Activated CD8-positive, alpha-beta memory T cell treated with anti-CD3 and anti-CD28 coated beads, Interleukin-2, amount 50 U/mL, for 1 hour (primary cell): ENCODE measurements at regions not wholly inside any gene's neighbourhood (a gene's known extent, or its start where the extent isn't known, plus 50 kb on each side); places are given as distances from the start of the nearest gene placed in this dataset.

ENCODE experiments used
- DNase-seq: peaks from one replicate; pipeline ENCODE4 v3.0.0-alpha.2; 2020; ENCODE audit errors: extremely low read depth

DNA sequence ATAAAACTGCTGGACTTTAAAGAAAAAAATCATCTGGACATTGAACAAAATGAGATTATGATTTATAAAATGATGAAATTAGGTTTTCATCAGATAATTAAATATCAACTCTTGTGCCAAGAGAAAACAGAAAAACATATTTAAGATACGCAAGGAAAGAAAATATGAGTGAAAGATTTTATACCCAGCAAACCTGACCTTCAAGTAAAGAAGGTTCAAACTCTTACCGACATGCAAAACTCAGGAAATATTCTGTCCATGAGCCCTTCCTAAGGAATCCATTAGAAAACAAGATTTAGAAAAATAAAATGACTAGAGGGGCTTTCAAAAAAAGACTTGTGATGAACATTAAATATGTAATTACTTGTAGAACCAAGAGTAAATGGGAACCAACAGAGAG is 257.2 kb upstream of the ARID1B start:
- no peak for DNase-seq

DNA sequence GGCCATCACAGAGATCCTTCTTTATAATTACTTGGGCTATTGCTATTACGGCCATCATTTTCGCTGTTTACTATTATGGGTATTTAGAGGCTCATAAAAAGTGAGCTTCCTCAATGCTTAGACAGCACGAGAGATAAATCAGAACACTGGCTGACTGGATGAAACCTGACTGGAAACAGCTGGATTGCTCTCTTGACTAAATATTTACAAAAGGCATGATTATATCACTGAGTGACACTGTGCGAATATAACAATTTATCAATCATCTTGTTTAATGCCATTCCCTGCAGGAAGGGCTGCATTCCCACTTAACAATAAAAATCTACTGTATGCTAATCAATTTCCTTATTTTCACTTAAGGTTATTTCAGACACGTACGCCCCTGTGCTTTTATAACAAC is 260.1 kb upstream of the ARID1B start:
- no peak for DNase-seq

DNA sequence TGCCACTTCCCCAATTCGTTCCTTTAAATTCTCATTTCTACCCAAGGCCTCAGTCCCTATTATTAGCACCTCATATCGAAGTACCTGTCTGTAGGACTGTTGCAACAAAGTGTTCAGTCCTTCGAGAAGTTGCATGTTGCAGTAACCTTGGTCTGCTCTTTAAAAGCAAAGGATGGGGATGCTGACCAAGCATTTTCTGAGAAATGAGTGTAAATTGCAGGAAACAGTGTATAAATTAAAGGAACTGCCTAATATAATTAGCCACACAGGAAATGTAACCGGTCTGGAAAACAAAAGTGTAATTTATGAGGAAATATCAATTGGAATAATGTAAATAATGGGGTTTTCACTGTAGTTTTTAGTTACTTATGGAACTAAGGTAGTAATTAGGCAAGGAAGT is 261.9 kb upstream of the ARID1B start:
- no peak for DNase-seq

DNA sequence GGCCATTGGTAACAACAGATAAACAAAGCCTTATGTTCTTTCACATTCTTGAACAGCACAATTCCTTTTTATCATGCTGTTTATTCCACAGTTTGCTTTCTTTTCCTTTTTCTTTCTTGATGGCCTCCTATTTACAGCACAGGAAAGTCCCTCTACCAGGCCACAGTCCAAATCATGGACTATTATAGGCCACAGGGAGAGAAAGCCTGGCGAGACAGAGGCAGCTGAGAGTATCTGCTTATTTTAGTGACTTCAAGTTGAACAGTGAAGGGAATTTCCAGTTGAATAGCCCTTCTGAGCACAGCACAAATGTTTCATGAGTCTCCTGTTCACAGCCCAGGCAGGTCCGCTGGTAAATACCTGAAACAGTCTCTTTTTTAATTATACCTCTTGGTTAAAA is 263.7 kb upstream of the ARID1B start:
- DNase-seq = no peak

DNA sequence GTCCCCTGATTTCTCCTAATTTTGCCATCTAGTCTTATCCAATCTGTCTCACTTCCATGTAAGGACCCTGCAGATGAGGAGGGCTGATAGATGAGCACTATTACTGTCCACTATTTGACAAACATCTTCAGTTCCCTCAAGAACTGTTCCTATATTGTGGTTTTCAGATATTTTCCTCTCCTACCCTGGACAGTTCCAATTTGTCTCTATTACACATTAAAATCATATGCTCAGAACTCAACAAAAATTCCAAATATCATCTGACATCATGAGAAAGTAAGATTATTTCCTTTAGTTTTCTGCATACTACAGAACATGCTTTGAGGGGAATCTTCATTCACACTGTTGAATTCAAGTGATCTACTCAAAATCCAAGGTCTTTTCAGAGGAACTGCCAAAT is 265.6 kb upstream of the ARID1B start:
- DNase-seq = no peak

DNA sequence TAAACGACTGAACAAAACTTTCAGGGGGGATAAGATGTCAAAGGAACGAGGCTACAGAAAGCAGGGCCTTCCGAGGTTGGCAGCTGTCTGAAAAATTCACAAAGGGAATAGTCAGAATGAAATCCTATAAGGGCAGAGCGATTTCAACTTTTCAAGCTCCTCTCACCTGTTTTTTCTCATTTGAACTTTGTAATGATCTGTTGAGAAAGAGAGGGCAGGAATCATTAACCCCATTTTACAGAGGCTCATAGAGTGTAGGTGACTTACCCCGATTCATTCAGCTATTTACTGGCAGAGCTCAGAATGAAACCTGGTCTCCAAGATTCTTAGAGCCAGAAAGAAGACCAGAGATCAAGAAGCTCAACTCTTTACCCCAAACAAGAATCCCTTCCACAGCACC is 266.1 kb upstream of the ARID1B start:
- DNase-seq = no peak

DNA sequence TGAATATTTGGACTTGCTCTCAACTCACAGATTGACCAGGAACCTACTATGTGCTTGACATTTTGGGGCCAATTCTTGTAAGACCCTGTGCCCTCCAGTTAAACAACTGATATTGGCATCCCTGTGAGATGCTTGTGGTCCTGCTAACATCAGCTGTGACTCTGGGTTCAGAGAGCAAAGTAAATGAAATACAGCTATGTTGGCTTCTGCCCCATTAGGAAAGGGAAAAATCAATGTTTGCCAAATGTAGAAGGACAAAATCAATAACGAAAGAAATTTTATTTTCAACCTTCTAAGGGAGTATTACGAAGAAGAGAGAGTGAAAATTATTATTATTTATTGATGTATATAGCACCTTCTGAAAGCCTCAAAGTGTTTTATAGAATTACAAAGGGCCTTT is 266.9 kb upstream of the ARID1B start:
- DNase-seq = no peak

DNA sequence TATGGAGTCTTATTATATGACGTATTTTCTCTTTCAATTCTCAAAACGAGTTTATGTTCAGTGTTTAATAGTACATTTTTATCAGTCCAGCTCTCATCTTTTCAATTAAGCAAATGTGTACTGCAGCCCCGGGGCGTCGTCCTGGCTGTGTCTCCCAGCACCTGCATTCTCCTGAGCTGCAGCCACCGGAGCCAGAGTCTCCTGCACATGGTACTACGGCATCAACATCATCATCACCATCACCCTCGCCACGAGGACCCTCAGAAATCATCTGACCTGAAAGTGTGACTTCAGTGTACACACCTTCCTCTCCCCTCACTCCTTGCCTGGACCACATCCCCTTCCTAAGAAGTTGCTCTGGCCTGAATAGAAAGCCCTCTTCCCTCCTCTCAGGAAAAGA is 267.7 kb upstream of the ARID1B start:
- DNase-seq = no peak

DNA sequence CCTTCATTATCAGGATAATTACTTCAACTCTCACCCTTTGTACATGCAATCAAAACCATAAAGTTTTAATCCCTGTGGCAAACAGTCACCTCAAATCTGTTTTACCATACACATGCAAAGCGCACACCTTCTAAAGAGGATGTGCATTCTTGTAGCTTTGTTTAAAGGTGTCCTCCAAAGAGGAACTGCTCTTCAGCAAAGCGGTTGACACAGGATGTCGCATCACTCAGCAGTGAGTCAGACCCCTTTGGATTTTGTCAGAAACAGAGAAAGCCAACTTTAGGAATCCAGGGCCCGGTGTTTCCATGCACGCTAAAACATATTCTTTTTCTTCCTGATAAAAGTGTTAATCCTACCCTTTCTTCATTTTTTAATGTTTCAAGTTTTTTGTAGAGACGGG is 268.3 kb upstream of the ARID1B start:
- DNase-seq = no peak

DNA sequence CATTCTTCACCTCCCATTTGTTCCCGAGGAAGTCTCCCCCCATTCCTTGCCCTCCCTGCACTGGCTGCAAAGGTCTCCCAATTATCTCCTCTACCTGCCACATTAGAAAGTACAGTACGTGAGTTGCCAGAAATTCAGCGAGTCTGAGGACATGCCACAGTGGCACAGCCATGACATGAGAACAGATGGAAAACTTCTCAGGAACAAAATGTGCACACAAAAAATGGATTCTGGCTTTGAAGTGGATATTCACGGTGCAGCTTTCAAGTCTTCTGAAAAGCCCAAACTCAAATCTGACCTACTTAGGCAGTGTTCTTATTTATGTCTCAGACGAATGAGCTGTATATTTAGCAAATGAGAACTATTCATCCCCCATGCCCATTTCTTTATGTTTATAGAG is 269.1 kb upstream of the ARID1B start:
- DNase-seq = no peak

DNA sequence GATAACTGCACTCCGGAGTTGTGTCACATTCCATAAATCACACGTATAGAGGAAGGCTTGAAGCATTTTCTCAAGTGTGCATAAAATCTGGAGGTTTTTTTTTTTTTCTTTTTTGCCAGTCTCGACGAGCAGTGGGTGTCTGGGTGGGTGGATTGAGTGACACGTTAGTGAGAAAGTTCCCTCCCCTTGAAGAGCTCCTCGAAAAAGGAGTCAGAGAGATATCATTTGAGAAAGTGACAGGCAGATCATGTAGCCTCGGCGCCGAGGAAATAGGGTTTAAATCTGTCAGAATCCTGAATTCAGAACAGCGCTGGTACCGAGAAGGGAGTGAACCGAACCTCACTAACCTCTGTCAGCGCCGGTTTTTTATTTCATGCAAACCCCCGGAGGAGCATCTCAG is 269.5 kb upstream of the ARID1B start:
- no peak for DNase-seq

DNA sequence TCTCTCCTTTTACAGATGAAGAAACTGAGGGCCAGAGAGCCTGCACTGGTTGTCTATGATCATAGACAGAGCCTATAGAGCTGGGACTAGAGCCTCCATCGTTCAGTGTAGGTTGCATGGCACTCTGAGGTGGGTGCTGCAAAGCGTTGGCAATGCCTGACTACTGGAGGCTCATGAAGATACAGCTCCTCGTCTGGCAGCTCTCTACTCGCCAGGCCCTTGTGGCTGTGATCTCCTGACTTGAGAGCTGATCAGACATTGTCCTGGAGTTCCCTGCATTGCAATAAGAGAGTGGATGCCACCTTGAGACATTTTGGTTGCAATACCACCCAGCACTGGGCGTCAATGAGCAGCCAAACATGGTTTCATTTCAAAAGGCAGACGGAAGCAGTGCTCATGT is 270.1 kb upstream of the ARID1B start:
- no peak for DNase-seq

DNA sequence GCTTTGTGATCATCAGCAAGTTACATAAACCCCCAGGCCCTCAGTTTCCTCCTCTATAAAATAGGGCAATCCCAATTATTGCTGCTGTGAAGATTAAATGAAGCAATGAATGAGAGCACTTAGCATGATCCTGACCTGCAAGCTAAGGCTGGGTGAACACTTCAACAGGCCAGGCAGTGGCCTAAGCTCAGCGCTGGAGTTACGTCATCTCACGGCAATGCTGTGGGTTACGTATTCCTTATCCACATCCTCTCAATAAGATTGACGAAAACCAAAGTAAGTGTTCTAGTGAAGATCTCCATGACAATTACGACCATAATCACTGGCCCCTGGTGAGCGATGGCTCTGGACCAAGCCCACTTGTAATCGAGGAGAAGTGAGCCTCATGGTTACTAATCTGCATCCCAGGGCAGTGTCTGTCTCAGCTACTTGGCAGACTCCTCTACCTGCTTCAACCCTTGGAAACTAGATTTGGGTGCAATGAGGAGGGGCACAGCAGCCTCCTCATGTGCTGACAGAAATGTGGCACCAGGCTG is 274.1 kb upstream of the ARID1B start:
- no peak for DNase-seq

DNA sequence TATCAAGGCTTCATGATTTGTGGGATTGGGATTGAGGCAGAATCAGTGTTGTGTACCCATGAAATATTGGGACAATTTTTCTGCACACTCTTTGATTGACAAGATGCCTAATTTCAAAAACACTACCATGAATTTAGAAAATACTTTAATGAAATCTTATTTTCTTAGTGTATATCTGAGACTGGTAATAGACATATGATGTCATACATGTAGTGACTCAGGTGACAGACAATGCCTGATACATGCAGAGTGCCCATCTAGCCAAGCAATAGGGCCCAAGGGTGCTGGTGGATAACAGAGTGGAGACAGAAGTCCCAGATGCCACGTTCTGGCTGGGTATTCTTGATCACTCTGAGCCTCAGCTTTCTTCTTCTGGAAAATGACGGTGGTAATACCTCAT is 279.6 kb upstream of the ARID1B start:
- no peak for DNase-seq

DNA sequence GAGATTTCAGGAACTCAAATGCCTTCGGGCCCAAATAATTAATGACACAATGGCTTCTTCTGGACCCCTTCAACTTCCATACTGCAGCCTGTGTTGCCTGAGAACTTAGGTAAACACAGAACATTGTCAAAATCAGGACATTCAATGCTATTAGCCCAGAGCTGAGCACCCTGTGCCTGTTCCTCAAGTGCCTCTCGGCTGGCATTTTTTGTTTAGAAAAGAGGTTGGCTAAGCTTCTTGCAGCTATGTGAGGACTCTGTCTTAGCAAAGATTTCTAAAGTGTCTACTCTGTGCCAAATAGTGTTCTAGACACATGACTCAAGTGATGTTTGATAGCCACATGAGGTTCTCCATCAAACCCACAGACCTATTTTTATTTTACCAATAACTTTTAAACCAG is 289.3 kb upstream of the ARID1B start:
- no peak for DNase-seq

DNA sequence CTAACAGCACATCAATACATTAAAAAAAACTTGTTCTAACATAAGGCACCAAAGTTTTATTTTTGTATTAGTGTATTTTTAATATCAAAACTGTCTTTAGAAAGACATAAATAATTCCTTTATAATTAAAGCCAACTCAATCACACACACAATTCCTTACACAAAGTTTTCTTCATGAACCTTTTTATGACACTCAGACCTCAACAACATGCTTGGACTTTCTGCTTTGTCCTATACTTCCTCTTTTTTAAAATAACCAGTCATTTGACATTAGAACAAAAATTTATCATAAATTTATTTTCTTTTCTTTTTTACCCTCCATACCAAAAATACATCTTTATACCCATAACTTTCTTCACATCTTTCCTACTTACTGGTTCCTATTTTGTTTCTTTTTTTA is 292.0 kb upstream of the ARID1B start:
- DNase-seq = no peak

DNA sequence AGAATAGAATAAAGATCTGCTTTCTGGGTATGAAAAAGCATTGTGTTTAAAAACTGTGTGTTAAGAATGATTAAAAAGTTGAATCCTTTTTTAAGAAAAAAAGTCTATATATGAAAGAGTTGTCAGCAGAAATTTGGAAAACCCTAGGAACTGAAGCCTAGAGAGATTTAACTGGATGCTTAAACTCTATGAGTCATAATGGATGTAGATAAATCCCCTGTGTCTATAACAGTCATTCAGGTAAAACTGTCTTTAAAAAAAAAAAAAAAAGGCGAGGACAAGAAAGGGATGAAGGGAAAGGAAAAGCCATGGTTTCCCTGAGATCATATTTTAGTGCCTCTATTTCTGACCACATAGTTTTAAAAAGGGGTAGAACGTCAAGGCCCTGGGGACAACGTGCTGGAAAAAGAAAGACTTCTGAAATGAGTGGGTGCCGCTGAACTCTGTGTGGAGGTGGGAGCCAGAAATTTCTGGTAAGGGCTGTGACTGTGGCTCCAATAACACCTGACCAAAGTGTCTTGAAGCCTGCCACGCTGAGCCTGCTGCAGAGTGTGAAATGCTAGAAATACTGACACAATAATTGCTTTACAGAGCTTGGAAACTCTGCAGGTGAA is 302.6 kb upstream of the ARID1B start:
- DNase-seq = no peak

DNA sequence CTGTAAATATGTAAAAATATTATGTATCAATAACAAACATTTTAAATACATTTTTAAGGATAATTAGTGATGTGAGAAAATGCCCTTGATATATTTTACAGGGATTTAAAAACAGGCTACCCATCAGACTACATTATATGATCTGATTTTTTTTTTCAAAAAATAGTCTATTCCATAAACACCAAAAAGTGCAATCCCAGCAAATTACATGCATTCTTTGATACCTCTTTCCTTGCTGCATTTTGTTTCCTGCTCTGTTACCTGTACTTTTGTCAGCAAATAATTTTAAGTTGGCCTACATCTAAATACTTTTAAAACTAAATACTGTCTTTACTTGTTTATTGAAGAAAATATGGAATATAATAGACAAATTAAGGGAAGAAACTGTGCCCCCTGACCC is 306.2 kb upstream of the ARID1B start:
- DNase-seq = no peak

DNA sequence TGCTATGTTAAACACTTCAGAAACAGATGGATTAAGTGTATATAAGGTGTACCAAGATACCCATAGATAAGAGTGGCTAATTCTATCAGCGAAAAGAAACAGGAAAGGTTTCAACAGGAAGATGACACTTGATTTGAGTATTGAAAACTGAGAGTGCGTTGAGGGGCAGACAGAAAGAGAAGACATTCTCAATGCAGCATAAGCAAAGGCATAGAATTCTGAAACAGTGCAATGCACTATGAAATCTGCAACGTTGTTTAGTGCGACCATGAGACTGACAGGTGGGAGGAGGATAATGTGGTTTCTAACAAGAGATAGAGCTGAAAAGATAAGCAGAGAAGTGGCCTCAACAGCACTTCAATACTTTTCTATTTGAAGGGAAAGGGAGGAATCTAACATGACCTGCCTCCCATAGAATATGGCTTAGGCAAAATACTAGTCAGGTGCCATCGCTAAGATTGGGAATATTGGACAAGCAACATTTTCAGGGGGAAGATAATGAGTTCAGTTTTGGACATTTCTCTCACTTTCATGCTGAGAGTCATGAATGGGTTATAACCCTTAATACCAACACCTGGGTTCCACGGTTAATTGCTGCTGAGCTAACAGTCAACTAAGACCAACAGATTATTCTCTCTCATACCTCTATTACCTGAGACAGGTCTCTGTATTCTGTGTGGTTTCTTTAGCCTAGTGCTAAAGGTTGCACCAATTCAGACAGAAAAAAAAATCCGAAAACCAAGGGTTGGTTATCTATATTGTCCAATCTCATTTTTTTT is 312.9 kb upstream of the ARID1B start:
- no peak for DNase-seq

DNA sequence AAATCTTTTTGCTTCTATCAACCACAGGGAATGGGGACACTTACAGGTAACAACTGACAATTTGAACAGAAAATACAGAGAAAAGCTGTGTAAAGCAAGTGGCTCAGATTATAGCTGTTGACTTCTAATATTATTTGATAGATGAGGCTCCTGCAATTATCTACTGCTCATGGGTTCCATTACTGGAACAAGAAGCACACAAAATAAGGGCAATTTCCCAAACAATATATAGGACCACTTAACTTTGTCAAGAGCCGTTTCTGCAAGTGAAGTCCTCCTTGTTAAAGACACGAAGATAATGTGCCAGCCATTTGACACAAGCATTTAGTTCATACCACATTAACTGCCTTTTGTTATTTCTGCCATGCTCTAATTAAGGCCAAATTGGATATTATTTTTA is 315.5 kb upstream of the ARID1B start:
- DNase-seq = no peak

DNA sequence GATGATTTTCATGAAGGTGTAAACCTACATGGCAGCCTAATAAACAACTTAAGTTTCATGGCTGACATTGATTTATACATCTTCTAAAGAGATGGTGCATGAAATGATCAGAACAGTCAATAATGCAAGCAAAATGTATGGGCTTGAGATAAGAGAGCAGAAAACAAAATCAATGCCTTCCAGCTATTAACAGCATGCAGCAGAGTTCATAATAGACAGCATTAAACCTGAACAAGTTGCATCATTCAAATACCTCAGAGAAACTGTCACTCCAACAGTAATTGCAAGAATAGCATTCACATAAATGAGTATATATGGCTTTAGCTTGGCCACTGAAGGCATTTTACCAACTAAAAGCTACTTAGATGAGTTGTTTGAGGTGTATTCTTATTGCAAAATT is 319.6 kb upstream of the ARID1B start:
- no peak for DNase-seq

DNA sequence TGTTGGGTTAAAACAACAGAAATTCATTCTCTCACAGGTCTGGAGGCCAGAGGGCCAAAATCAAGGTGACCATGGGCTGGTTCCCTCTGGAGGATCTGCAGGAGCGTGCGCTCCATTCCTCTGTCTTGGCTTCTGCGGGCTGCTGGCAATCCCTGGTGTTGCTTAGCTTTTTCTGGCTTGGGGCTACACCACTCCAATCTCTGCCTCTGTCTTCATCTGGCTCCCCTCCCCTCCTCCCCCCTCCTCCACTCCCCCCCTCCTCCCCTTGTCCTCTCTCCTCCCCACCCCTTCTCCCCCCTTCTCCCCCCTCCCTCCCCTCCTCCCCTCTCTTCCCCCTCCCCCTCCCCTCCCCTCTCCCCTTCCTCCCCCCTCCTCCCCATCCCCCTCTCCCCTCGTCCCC is 321.3 kb upstream of the ARID1B start:
- no peak for DNase-seq

DNA sequence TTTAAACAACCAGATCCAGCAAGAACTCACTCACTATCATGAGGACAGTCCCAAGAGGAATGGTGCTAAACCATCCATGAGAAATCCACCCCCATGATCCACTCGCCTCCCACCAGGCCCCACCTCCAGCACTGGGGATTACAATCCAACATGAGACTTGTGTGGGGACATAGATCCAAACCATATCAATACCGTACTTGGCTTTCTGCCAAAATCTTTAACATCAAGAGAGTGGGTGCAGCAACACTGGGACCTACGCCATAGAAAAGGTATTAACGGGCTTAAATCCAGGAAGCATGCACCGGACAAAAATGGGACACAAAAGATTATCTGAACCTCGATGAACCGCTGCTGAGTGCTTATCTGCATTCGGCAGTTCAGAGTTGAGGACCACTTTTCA is 322.3 kb upstream of the ARID1B start:
- DNase-seq = no peak

DNA sequence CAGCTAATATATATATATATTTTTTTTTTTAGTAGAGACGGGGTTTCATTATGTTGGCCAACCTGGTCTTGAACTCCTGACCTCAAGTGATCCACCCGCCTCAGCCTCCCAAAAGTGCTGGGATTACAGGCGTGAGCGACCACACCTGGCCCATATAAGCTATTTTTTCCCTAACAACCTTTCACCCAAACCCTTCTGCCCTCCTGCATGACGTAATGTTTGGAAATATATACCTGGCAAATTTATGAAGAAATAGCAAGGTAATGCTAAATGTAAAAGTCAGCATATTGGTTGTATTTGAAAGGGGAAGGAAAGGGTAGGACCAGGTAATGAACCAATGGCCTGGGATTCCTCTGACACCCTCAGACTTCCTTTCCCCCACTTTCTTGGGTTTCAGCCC is 325.5 kb upstream of the ARID1B start:
- DNase-seq = no peak
